Panc1 (cell line): ENCODE measurements at regions not wholly inside any gene's neighbourhood (a gene's known extent, or its start where the extent isn't known, plus 50 kb on each side); places are given as distances from the start of the nearest gene placed in this dataset.

ENCODE experiments used
- ATAC-seq: fragments of 200-7000 bp; cut with Tn5 transposase; 2 replicates; pipeline ENCODE4 v1.9.1; 2020; ENCODE audit warnings: mild to moderate bottlenecking, moderate library complexity
- BruUV-seq: library from RNA; stranded (reverse); fragments of 400-500 nt; replicated peaks from 2 replicates; lab custom pipeline; 2021; lab: Mats Ljungman, UMichigan
- CTCF ChIA-PET: fragments of 300-600 bp; sonication (Branson Sonifier 250); formaldehyde crosslinking; loops from one replicate; lab custom pipeline; 2022; ENCODE audit warnings: antibody characterized with exemption; lab: Charles Lee
- POLR2A ChIA-PET: fragments of 300-600 bp; sonication (Branson Sonifier 250); formaldehyde crosslinking; loops from one replicate; lab custom pipeline; 2022; ENCODE audit warnings: antibody characterized with exemption; lab: Charles Lee
- DNase-seq: peaks from one replicate; pipeline ENCODE4 v3.0.0-alpha.2; 2010; ENCODE audit warnings: low read depth, low spot score
- H3K27ac ChIP-seq: 2 replicates; pipeline ENCODE4 v1.5.1; 2011; ENCODE audit warnings: mild to moderate bottlenecking, low read length, inconsistent platforms
- H3K27me3 ChIP-seq: fragments of 200-500 bp; sonication (Bioruptor generic); 2 replicates; pipeline ENCODE4 v1.6.0; 2014; ENCODE audit warnings: low read length, inconsistent platforms; ENCODE audit not compliant: control insufficient read depth, insufficient read depth
- H3K36me3 ChIP-seq: fragments of 200-500 bp; sonication (Bioruptor generic); 2 replicates; pipeline ENCODE4 v1.5.1; 2014; ENCODE audit warnings: inconsistent platforms, mild to moderate bottlenecking, low read length, moderate library complexity; ENCODE audit not compliant: control insufficient read depth, insufficient read depth
- H3K4me1 ChIP-seq: 2 replicates; pipeline ENCODE4 v1.5.1; 2011; ENCODE audit warnings: inconsistent platforms, mild to moderate bottlenecking, low read length, moderate library complexity; ENCODE audit not compliant: control insufficient read depth, insufficient read depth
- H3K4me3 ChIP-seq, 2 experiments: 2 replicates each; pipeline ENCODE4 v1.5.1; 2011 to 2012; ENCODE audit warnings: low read depth in 2 of 2, low read length in 2 of 2, mild to moderate bottlenecking in 2 of 2, inconsistent platforms in 1 of 2, moderate library complexity in 1 of 2
- H3K9me3 ChIP-seq: fragments of 200-500 bp; sonication (Bioruptor generic); 2 replicates; pipeline ENCODE4 v1.5.1; 2014; ENCODE audit warnings: low read depth, mild to moderate bottlenecking, inconsistent platforms, low read length, moderate library complexity; ENCODE audit not compliant: control insufficient read depth, insufficient read depth
- CTCF ChIP-seq: fragments of 450-650 bp; IDR thresholded peaks from 2 replicates; pipeline ENCODE4 v1.5.1; 2017; ENCODE audit warnings: mild to moderate bottlenecking
- POLR2AphosphoS5 ChIP-seq: IDR thresholded peaks from 2 replicates; pipeline ENCODE4 v1.6.1; 2012; ENCODE audit warnings: mild to moderate bottlenecking, low read depth, low read length, moderate library complexity
- REST ChIP-seq, 2 experiments: IDR thresholded peaks; 2 replicates each; pipeline ENCODE4 v1.6.1; 2011 to 2012; ENCODE audit warnings: low read depth in 2 of 2, control low read depth in 1 of 2, low read length in 1 of 2, mild to moderate bottlenecking in 1 of 2, moderate library complexity in 1 of 2; ENCODE audit not compliant: insufficient read depth in 1 of 2
- SIN3A ChIP-seq: IDR thresholded peaks from 2 replicates; pipeline ENCODE4 v1.6.1; 2012; ENCODE audit warnings: low read depth, mild to moderate bottlenecking, low read length, moderate library complexity, borderline replicate concordance; ENCODE audit not compliant: insufficient read depth
- TCF7L2 ChIP-seq: IDR thresholded peaks from 2 replicates; pipeline ENCODE4 v1.6.1; 2011; ENCODE audit warnings: mild to moderate bottlenecking, low read depth, low read length, inconsistent platforms
- in situ Hi-C: cut with HindIII; loops from 2 replicates; pipeline ENCODE4 v1.10.0; 2016; ENCODE audit warnings: low sequenced_read_pairs, low pct_unique_long_range_greater_than_20kb
- intact Hi-C: fragments of 100-400 bp; cut with micrococcal nuclease; formaldehyde crosslinking; loops from one replicate; pipeline ENCODE4 v1.10.0; 2022; ENCODE audit not compliant: unreplicated experiment

GRCh38 chr16:66054095-66054494 is 312.4 kb upstream of the CDH5 start:
- TF ChIP-seq TCF7L2 = no peak
- TF ChIP-seq CTCF = no peak
- TF ChIP-seq SIN3A = no peak
- no peak for TF ChIP-seq POLR2AphosphoS5
- no peak for TF ChIP-seq REST (IDR thresholded peaks at IDR 0.05; ENCODE audit: insufficient read depth in 1 of 2, low read depth in 2 of 2, low read length in 1 of 2)
- Histone ChIP-seq H3K9me3 (no peaks in the 10 kb centered on the region), H3K27me3 (no peaks in the 10 kb centered on the region; the same call in 1 of the 2 replicates), H3K4me3 (no peak overlapping the region), H3K36me3 (no peaks in the 10 kb centered on the region), H3K4me1 (no peaks in the 10 kb centered on the region), H3K27ac (no peak overlapping the region)
- DNase-seq (no peak), ATAC-seq (no peak)
- in situ Hi-C loops = no loop called here
- ChIA-PET CTCF (no interaction called here), POLR2A (no interaction called here)
- intact Hi-C loops = no loop called here
- no TSS peak for BruUV-seq

GRCh38 chr16:66052745-66053144 is 313.7 kb upstream of the CDH5 start:
- ATAC-seq = no peak
- Histone ChIP-seq H3K4me1 (no peaks in the 10 kb centered on the region), H3K27ac (no peak overlapping the region), H3K9me3 (no peaks in the 10 kb centered on the region), H3K36me3 (no peaks in the 10 kb centered on the region), H3K4me3 (no peak overlapping the region), H3K27me3 (no peaks in the 10 kb centered on the region; the same call in 1 of the 2 replicates)
- no peak for TF ChIP-seq TCF7L2
- TF ChIP-seq POLR2AphosphoS5 = no peak
- TF ChIP-seq CTCF = no peak
- TF ChIP-seq REST (IDR thresholded peaks at IDR 0.05; ENCODE audit: insufficient read depth in 1 of 2, low read depth in 2 of 2, low read length in 1 of 2) = no peak
- TF ChIP-seq SIN3A = no peak
- POLR2A ChIA-PET = no interaction called here
- DNase-seq = no peak
- CTCF ChIA-PET = no interaction called here
- in situ Hi-C loops (no loop called here), intact Hi-C loops (no loop called here)
- no TSS peak for BruUV-seq
